Left ventricle myocardium inferior (tissue), 1 donor: ENCODE measurements at regions not wholly inside any gene's neighbourhood (a gene's known extent, or its start where the extent isn't known, plus 50 kb on each side); places are given as distances from the start of the nearest gene placed in this dataset.

Experiments
- DNase-seq: peaks from one replicate; pipeline ENCODE4 v3.0.0-alpha.2; 2020
- H3K27ac ChIP-seq: fragments of 200-600 bp; replicated peaks from 2 replicates; pipeline ENCODE4 v1.8.0; 2021
- H3K27me3 ChIP-seq: fragments of 200-600 bp; 2 replicates; pipeline ENCODE4 v1.8.0; 2021; ENCODE audit warnings: low read depth
- H3K36me3 ChIP-seq: fragments of 200-600 bp; 2 replicates; pipeline ENCODE4 v1.8.0; 2021
- H3K4me1 ChIP-seq: fragments of 200-600 bp; 2 replicates; pipeline ENCODE4 v1.8.0; 2021
- H3K4me3 ChIP-seq: fragments of 200-600 bp; 2 replicates; pipeline ENCODE4 v1.8.0; 2021; ENCODE audit warnings: mild to moderate bottlenecking, moderate library complexity
- H3K9me3 ChIP-seq: fragments of 200-600 bp; replicated peaks from 2 replicates; pipeline ENCODE4 v1.8.0; 2021
- CTCF ChIP-seq: fragments of 200-600 bp; IDR thresholded peaks from 2 replicates; pipeline ENCODE4 v1.8.0; 2021; ENCODE audit warnings: antibody characterized with exemption, mild to moderate bottlenecking, borderline replicate concordance
- intact Hi-C: fragments of 100-400 bp; cut with micrococcal nuclease; formaldehyde crosslinking; loops from one replicate; pipeline ENCODE4 v1.11.0; 2022
- donor health status: DM: no; HTN: yes; CAD: no; lungs with severe emphysema.

- no peaks in the 10 kb centered on the region for H3K9me3 ChIP-seq
- H3K4me3 ChIP-seq: no peak overlapping the region
- no peak overlapping the region for H3K27ac ChIP-seq
- no peak for DNase-seq
- peaks cover 56% of the 10 kb centered on the region for H3K27me3 ChIP-seq
- H3K36me3 ChIP-seq: no peaks in the 10 kb centered on the region
- no peak for TF ChIP-seq CTCF
- no peaks in the 10 kb centered on the region for H3K4me1 ChIP-seq
- intact Hi-C loops: no loop called here
Observed at GRCh38 chr5:61728287-61728686, 396.2 kb downstream of the ZSWIM6 start.

GRCh38 chr5:61730866-61731265, 398.8 kb downstream of the ZSWIM6 start:
- H3K9me3 ChIP-seq: no peaks in the 10 kb centered on the region
- no peak for TF ChIP-seq CTCF
- H3K36me3 ChIP-seq: no peaks in the 10 kb centered on the region
- H3K27me3 ChIP-seq: peaks cover 65% of the 10 kb centered on the region
- DNase-seq: no peak
- no peaks in the 10 kb centered on the region for H3K4me1 ChIP-seq
- no peak overlapping the region for H3K4me3 ChIP-seq
- intact Hi-C loops: no loop called here
- no peak overlapping the region for H3K27ac ChIP-seq

GRCh38 chr5:61731267-61731945, 399.3 kb downstream of the ZSWIM6 start:
- Histone ChIP-seq H3K27ac (no peak overlapping the region), H3K4me3 (no peak overlapping the region), H3K9me3 (no peaks in the 10 kb centered on the region), H3K4me1 (no peaks in the 10 kb centered on the region), H3K27me3 (peaks cover 65% of the 10 kb centered on the region), H3K36me3 (no peaks in the 10 kb centered on the region)
- intact Hi-C loops: no loop called here
- no peak for TF ChIP-seq CTCF
- no peak for DNase-seq

- no peak for DNase-seq
- Histone ChIP-seq H3K27me3 (peaks cover 65% of the 10 kb centered on the region), H3K4me3 (peak overlapping the region; percentile 14), H3K4me1 (no peaks in the 10 kb centered on the region), H3K36me3 (no peaks in the 10 kb centered on the region), H3K27ac (no peak overlapping the region), H3K9me3 (no peaks in the 10 kb centered on the region)
- no peak for TF ChIP-seq CTCF
- intact Hi-C loops: no loop called here
Observed at GRCh38 chr5:61731946-61732314, 399.9 kb downstream of the ZSWIM6 start.

DNA sequence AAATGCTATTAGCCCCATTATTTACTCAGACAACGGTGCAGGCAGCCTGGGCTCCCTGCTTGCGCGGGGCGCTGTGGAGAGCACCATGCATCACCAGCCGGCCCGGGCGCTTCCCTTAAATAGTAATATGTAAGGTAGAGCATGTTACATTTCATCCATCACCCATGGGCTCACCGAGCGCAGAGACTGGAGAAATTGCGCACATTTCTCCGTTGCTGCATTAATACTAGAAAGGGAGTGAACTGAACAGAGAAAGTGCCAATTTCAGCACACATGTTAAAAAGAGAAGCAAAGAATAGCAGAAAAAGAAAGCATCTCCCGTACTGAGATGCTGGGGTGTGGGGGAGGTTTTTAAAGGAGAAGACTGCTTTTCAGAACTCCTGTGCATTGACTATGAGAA, 400.3 kb downstream of the ZSWIM6 start:
- H3K36me3 ChIP-seq: no peaks in the 10 kb centered on the region
- no peak overlapping the region for H3K27ac ChIP-seq
- H3K27me3 ChIP-seq: peaks cover 65% of the 10 kb centered on the region
- H3K9me3 ChIP-seq: no peaks in the 10 kb centered on the region
- H3K4me1 ChIP-seq: no peaks in the 10 kb centered on the region
- TF ChIP-seq CTCF: no peak
- H3K4me3 ChIP-seq: peak overlapping the region; percentile 14
- DNase-seq: no peak
- intact Hi-C loops: no loop called here

GRCh38 chr5:61732796-61733195, 400.7 kb downstream of the ZSWIM6 start:
- Histone ChIP-seq H3K27ac (no peak overlapping the region), H3K4me3 (peak overlapping the region; percentile 14)

More at GRCh38 chr5:61732796-61733195, 400.7 kb downstream of the ZSWIM6 start:
- Histone ChIP-seq H3K4me1 (no peaks in the 10 kb centered on the region), H3K27me3 (peaks cover 63% of the 10 kb centered on the region), H3K9me3 (no peaks in the 10 kb centered on the region), H3K36me3 (no peaks in the 10 kb centered on the region)
- no peak for DNase-seq
- intact Hi-C loops: no loop called here
- TF ChIP-seq CTCF: no peak
